ENCODE measurements at regions not wholly inside any gene's neighbourhood (a gene's known extent, or its start where the extent isn't known, plus 50 kb on each side); places are given as distances from the start of the nearest gene placed in this dataset.

DNA sequence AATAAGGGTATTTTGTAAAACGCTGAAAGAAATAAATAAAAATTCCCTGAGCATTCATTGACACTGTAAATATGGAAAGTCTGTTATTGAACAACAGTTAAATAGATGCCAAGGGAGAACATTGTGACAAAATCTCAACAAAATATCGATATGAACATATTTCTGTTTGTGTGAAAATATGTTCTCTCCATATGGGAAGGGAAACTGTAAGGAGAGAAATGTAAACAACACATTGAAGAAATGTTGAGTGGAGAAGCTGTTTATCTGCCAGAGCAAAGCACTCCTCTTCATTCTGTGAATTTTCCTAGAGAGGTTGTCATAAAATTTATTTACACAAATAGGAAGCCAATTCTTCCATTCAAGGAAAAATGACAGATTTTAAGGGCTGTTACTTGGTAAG lies 57.1 kb upstream of the EOMES start:
- H3K36me3 ChIP-seq (ENCODE audit: control insufficient read depth in 2 of 2, insufficient read depth in 2 of 2, low read length in 2 of 2), result no peaks in the 10 kb centered on the region
- H3K9me3 ChIP-seq (ENCODE audit: control insufficient read depth in 2 of 2, low read length in 2 of 2), result no peaks in the 10 kb centered on the region
- no peak overlapping the region for H3K27ac ChIP-seq (ENCODE audit: low read length)
- H3K4me3 ChIP-seq (ENCODE audit: low read length in 2 of 2), result no peak overlapping the region
- no peaks in the 10 kb centered on the region for H3K4me1 ChIP-seq (ENCODE audit: control insufficient read depth, insufficient read depth, low read length)
- H3K9ac ChIP-seq (ENCODE audit: low read length in 2 of 2), result no peak overlapping the region
- H3K27me3 ChIP-seq (ENCODE audit: control insufficient read depth in 1 of 2, insufficient read depth in 2 of 2, low read length in 2 of 2), result no peaks in the 10 kb centered on the region

DNA sequence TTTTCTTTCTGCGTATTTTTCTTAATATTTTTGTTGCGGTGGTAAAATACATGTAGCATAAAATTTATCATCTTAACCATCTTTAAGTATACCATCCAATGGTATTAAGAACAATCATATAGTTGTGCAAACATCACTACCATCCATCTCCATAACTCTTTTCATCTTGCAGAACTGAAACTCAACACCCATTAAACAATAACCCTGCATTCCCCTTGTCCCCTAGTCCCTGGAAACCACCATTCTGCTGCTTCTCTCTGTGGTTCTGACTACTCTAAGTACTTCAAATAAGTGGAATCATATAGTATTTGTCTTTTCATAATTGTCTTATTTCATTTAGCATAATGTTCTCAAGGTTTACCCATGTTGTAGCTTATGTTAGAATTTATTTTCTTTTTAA lies 67.3 kb upstream of the EOMES start:
- Histone ChIP-seq H3K4me1 (ENCODE audit: control insufficient read depth, insufficient read depth, low read length) (no peaks in the 10 kb centered on the region), H3K4me3 (ENCODE audit: low read length in 2 of 2) (no peak overlapping the region), H3K9ac (ENCODE audit: low read length in 2 of 2) (no peak overlapping the region)

GRCh38 chr3:27791956-27792355 lies 69.8 kb upstream of the EOMES start:
- H3K4me1 ChIP-seq (ENCODE audit: control insufficient read depth, insufficient read depth, low read length), result no peaks in the 10 kb centered on the region
- H3K9ac ChIP-seq (ENCODE audit: low read length in 2 of 2), result no peak overlapping the region
- no peak overlapping the region for H3K4me3 ChIP-seq (ENCODE audit: low read length in 2 of 2)
- no peak overlapping the region for H3K27ac ChIP-seq (ENCODE audit: low read length)
- no peaks in the 10 kb centered on the region for H3K9me3 ChIP-seq (ENCODE audit: control insufficient read depth in 2 of 2, low read length in 2 of 2)
- no peaks in the 10 kb centered on the region for H3K27me3 ChIP-seq (ENCODE audit: control insufficient read depth in 1 of 2, insufficient read depth in 2 of 2, low read length in 2 of 2)
- no peaks in the 10 kb centered on the region for H3K36me3 ChIP-seq (ENCODE audit: control insufficient read depth in 2 of 2, insufficient read depth in 2 of 2, low read length in 2 of 2)

More for the DNA sequence above, 67.3 kb upstream of the EOMES start:
- Histone ChIP-seq H3K36me3 (ENCODE audit: control insufficient read depth in 2 of 2, insufficient read depth in 2 of 2, low read length in 2 of 2) (no peaks in the 10 kb centered on the region), H3K27ac (ENCODE audit: low read length) (no peak overlapping the region), H3K27me3 (ENCODE audit: control insufficient read depth in 1 of 2, insufficient read depth in 2 of 2, low read length in 2 of 2) (peaks cover 0 to 2% of the 10 kb centered on the region in 2 donors), H3K9me3 (ENCODE audit: control insufficient read depth in 2 of 2, low read length in 2 of 2) (no peaks in the 10 kb centered on the region)

DNA sequence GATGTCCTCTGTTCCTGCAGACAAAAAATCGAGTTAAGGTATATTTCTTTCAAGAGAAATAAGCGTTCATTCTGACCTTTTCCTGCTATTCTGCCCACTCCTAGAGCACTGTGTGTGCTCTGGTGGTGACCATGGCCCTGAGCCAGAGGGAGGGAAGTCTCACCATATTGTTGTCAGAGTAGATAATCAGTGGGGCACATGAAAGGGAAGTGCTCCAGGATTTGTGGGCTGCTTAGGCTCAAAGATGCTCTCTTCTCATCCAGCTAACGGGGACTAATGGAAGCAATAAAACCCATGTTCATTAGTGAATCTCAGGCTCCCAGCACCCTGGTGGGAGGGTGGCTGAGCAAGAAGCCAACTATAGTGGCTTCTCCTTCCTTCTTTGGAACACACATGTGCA lies 70.7 kb upstream of the EOMES start:
- Histone ChIP-seq H3K4me3 (ENCODE audit: low read length in 2 of 2) (no peak overlapping the region), H3K9ac (ENCODE audit: low read length in 2 of 2) (no peak overlapping the region)

GRCh38 chr3:27794211-27794610 lies 72.1 kb upstream of the EOMES start:
- no peaks in the 10 kb centered on the region for H3K36me3 ChIP-seq (ENCODE audit: control insufficient read depth in 2 of 2, insufficient read depth in 2 of 2, low read length in 2 of 2)
- H3K4me1 ChIP-seq (ENCODE audit: control insufficient read depth, insufficient read depth, low read length), result no peaks in the 10 kb centered on the region
- no peak overlapping the region for H3K27ac ChIP-seq (ENCODE audit: low read length)
- H3K9me3 ChIP-seq (ENCODE audit: control insufficient read depth in 2 of 2, low read length in 2 of 2), result no peaks in the 10 kb centered on the region
- no peak overlapping the region for H3K9ac ChIP-seq (ENCODE audit: low read length in 2 of 2)
- H3K27me3 ChIP-seq (ENCODE audit: control insufficient read depth in 1 of 2, insufficient read depth in 2 of 2, low read length in 2 of 2), result no peaks in the 10 kb centered on the region
- H3K4me3 ChIP-seq (ENCODE audit: low read length in 2 of 2), result no peak overlapping the region

More for the DNA sequence above, 70.7 kb upstream of the EOMES start:
- Histone ChIP-seq H3K4me1 (ENCODE audit: control insufficient read depth, insufficient read depth, low read length) (no peaks in the 10 kb centered on the region), H3K27me3 (ENCODE audit: control insufficient read depth in 1 of 2, insufficient read depth in 2 of 2, low read length in 2 of 2) (no peaks in the 10 kb centered on the region), H3K9me3 (ENCODE audit: control insufficient read depth in 2 of 2, low read length in 2 of 2) (no peaks in the 10 kb centered on the region), H3K36me3 (ENCODE audit: control insufficient read depth in 2 of 2, insufficient read depth in 2 of 2, low read length in 2 of 2) (no peaks in the 10 kb centered on the region), H3K27ac (ENCODE audit: low read length) (no peak overlapping the region)

DNA sequence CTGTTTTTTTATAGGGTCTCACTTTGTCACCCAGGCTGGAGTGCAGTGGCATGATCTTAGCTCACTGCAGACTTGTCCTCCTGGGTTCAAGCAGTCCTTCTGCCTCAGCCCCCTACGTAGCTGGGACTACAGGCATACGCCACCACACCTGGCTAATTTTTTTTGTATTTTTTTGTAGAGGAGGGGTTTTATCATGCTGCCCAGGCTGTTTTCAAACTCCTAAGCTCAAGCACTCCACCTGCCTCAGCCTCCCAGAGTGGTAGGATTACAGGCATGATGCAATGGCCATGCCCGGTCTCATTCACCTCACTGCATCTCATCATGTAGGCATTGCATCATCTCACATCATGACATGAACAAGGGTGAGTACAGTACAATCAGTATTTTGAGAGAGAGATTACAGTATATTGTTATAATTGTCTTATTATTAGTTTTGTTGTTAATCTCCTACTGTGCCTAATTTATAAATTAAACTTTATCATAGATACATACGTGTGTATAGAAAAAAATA lies 74.3 kb upstream of the EOMES start:
- Histone ChIP-seq H3K27ac (ENCODE audit: low read length) (no peak overlapping the region), H3K4me3 (ENCODE audit: low read length in 2 of 2) (no peak overlapping the region), H3K9me3 (ENCODE audit: control insufficient read depth in 2 of 2, low read length in 2 of 2) (no peaks in the 10 kb centered on the region), H3K4me1 (ENCODE audit: control insufficient read depth, insufficient read depth, low read length) (no peaks in the 10 kb centered on the region), H3K9ac (ENCODE audit: low read length in 2 of 2) (no peak overlapping the region), H3K36me3 (ENCODE audit: control insufficient read depth in 2 of 2, insufficient read depth in 2 of 2, low read length in 2 of 2) (no peaks in the 10 kb centered on the region), H3K27me3 (ENCODE audit: control insufficient read depth in 1 of 2, insufficient read depth in 2 of 2, low read length in 2 of 2) (no peaks in the 10 kb centered on the region)

- Histone ChIP-seq H3K4me1 (ENCODE audit: control insufficient read depth, insufficient read depth, low read length) (no peaks in the 10 kb centered on the region), H3K9ac (ENCODE audit: low read length in 2 of 2) (no peak overlapping the region), H3K27me3 (ENCODE audit: control insufficient read depth in 1 of 2, insufficient read depth in 2 of 2, low read length in 2 of 2) (no peaks in the 10 kb centered on the region), H3K4me3 (ENCODE audit: low read length in 2 of 2) (no peak overlapping the region), H3K27ac (ENCODE audit: low read length) (no peak overlapping the region), H3K36me3 (ENCODE audit: control insufficient read depth in 2 of 2, insufficient read depth in 2 of 2, low read length in 2 of 2) (no peaks in the 10 kb centered on the region), H3K9me3 (ENCODE audit: control insufficient read depth in 2 of 2, low read length in 2 of 2) (no peaks in the 10 kb centered on the region)
Measured at GRCh38 chr3:27797773-27798172, 75.7 kb upstream of the EOMES start.

- Histone ChIP-seq H3K36me3 (ENCODE audit: control insufficient read depth in 2 of 2, insufficient read depth in 2 of 2, low read length in 2 of 2) (no peaks in the 10 kb centered on the region), H3K4me1 (ENCODE audit: control insufficient read depth, insufficient read depth, low read length) (no peaks in the 10 kb centered on the region), H3K9ac (ENCODE audit: low read length in 2 of 2) (no peak overlapping the region), H3K4me3 (ENCODE audit: low read length in 2 of 2) (no peak overlapping the region), H3K27ac (ENCODE audit: low read length) (no peak overlapping the region), H3K9me3 (ENCODE audit: control insufficient read depth in 2 of 2, low read length in 2 of 2) (no peaks in the 10 kb centered on the region), H3K27me3 (ENCODE audit: control insufficient read depth in 1 of 2, insufficient read depth in 2 of 2, low read length in 2 of 2) (no peaks in the 10 kb centered on the region)
Measured at GRCh38 chr3:27800261-27800660, 78.1 kb upstream of the EOMES start.

DNA sequence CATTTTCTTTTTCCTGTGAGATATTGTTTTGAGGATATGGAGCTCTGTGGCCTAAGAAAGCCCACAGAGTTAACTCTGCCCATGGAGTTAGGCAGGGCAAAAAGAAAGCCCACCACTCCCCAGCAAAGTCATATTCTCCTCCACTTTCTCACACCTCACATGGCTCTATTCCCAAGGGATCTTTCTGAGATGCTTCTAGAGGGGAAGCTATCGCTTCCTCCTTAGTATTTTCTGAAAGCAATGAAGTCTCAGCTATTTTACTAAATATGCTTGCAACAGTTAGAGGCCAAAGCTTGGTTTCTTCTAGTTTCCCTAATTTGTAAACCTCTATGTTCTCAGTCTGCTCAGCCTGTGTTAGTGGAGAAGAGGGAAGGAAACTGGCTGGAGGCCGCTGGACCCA lies 80.3 kb upstream of the EOMES start:
- Histone ChIP-seq H3K9ac (ENCODE audit: low read length in 2 of 2) (no peak overlapping the region), H3K4me1 (ENCODE audit: control insufficient read depth, insufficient read depth, low read length) (no peaks in the 10 kb centered on the region), H3K4me3 (ENCODE audit: low read length in 2 of 2) (no peak overlapping the region), H3K9me3 (ENCODE audit: control insufficient read depth in 2 of 2, low read length in 2 of 2) (no peaks in the 10 kb centered on the region), H3K36me3 (ENCODE audit: control insufficient read depth in 2 of 2, insufficient read depth in 2 of 2, low read length in 2 of 2) (no peaks in the 10 kb centered on the region), H3K27me3 (ENCODE audit: control insufficient read depth in 1 of 2, insufficient read depth in 2 of 2, low read length in 2 of 2) (no peaks in the 10 kb centered on the region), H3K27ac (ENCODE audit: low read length) (no peak overlapping the region)

- Histone ChIP-seq H3K27me3 (ENCODE audit: control insufficient read depth in 1 of 2, insufficient read depth in 2 of 2, low read length in 2 of 2) (no peaks in the 10 kb centered on the region), H3K9ac (ENCODE audit: low read length in 2 of 2) (no peak overlapping the region), H3K4me3 (ENCODE audit: low read length in 2 of 2) (no peak overlapping the region), H3K4me1 (ENCODE audit: control insufficient read depth, insufficient read depth, low read length) (no peaks in the 10 kb centered on the region), H3K27ac (ENCODE audit: low read length) (no peak overlapping the region), H3K36me3 (ENCODE audit: control insufficient read depth in 2 of 2, insufficient read depth in 2 of 2, low read length in 2 of 2) (no peaks in the 10 kb centered on the region), H3K9me3 (ENCODE audit: control insufficient read depth in 2 of 2, low read length in 2 of 2) (no peaks in the 10 kb centered on the region)
Measured at GRCh38 chr3:27802849-27803248, 80.7 kb upstream of the EOMES start.

DNA sequence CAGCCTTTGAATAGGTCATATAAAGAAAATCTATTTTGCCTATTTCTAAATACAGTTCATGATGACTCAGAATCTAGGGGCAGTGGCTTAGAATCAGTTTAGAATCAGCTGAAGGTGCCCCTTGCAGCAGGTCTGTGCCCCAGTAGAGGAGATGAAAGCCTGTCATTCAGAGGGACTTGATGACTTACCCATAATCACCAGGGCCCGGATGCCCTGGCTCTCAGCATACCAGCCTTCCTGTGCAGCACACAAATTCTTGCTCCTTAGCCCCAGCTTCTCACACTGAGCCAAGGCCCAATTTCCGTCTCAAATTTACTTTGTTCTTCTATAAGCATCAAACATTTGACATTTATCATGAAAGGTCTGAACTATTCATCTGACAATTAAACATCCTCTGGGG lies 83.2 kb upstream of the EOMES start:
- Histone ChIP-seq H3K36me3 (ENCODE audit: control insufficient read depth in 2 of 2, insufficient read depth in 2 of 2, low read length in 2 of 2) (no peaks in the 10 kb centered on the region), H3K4me1 (ENCODE audit: control insufficient read depth, insufficient read depth, low read length) (no peaks in the 10 kb centered on the region), H3K27ac (ENCODE audit: low read length) (no peak overlapping the region), H3K9ac (ENCODE audit: low read length in 2 of 2) (no peak overlapping the region), H3K4me3 (ENCODE audit: low read length in 2 of 2) (no peak overlapping the region), H3K27me3 (ENCODE audit: control insufficient read depth in 1 of 2, insufficient read depth in 2 of 2, low read length in 2 of 2) (no peaks in the 10 kb centered on the region), H3K9me3 (ENCODE audit: control insufficient read depth in 2 of 2, low read length in 2 of 2) (no peaks in the 10 kb centered on the region)
